OCI-LY3 (cell line): ENCODE measurements at regions not wholly inside any gene's neighbourhood (a gene's known extent, or its start where the extent isn't known, plus 50 kb on each side); places are given as distances from the start of the nearest gene placed in this dataset.

Experiments
- H2AFZ ChIP-seq: fragments of 200-600, 300-600 bp; shearing (Covaris generic); 2 replicates; pipeline ENCODE4 v1.6.0; 2014; ENCODE audit warnings: antibody characterized with exemption, low read depth, low read length
- H3K27ac ChIP-seq: fragments of 200-600, 300-600 bp; sonication (generic); 2 replicates; pipeline ENCODE4 v1.5.1; 2014; ENCODE audit warnings: mild to moderate bottlenecking, low read length, moderate library complexity, mixed read lengths
- H3K27me3 ChIP-seq: fragments of 200-600, 300-600 bp; sonication (generic); 2 replicates; pipeline ENCODE4 v1.6.1; 2014; ENCODE audit warnings: low read depth, low read length, mixed read lengths
- H3K36me3 ChIP-seq: fragments of 200-600, 300-600 bp; sonication (generic); replicated peaks from 2 replicates; pipeline ENCODE3; 2014; ENCODE audit warnings: low read depth, low read length, mixed read lengths
- H3K4me1 ChIP-seq: fragments of 300-600, 200-600 bp; sonication (generic); 2 replicates; pipeline ENCODE4 v1.6.1; 2014; ENCODE audit warnings: low read length, mixed read lengths
- H3K4me2 ChIP-seq: fragments of 200-600, 300-600 bp; sonication (generic); 2 replicates; pipeline ENCODE4 v1.6.1; 2014; ENCODE audit warnings: low read length, mixed read lengths
- H3K4me3 ChIP-seq: fragments of 300-600, 200-600 bp; sonication (generic); 2 replicates; pipeline ENCODE4 v1.5.1; 2014; ENCODE audit warnings: antibody characterized with exemption, mild to moderate bottlenecking, low read length, moderate library complexity
- H3K79me2 ChIP-seq: fragments of 300-600, 200-600 bp; shearing (Covaris generic); 2 replicates; pipeline ENCODE4 v1.6.1; 2014; ENCODE audit warnings: mild to moderate bottlenecking, low read length, mixed read lengths
- H3K9ac ChIP-seq: fragments of 300-600, 200-600 bp; shearing (Covaris generic); 2 replicates; pipeline ENCODE4 v1.6.0; 2014; ENCODE audit warnings: mild to moderate bottlenecking, low read length, moderate library complexity
- H3K9me3 ChIP-seq: fragments of 200-600, 300-600 bp; shearing (Covaris generic); 2 replicates; pipeline ENCODE4 v1.6.1; 2014; ENCODE audit warnings: low read length, mixed read lengths; ENCODE audit not compliant: insufficient read depth
- H4K20me1 ChIP-seq: fragments of 200-600, 300-600 bp; sonication (generic); 2 replicates; pipeline ENCODE4 v1.6.1; 2016; ENCODE audit warnings: low read length, mixed read lengths; ENCODE audit not compliant: insufficient read depth
- EZH2phosphoT487 ChIP-seq: fragments of 200-600 bp; shearing (Covaris generic); IDR thresholded peaks from 2 replicates; pipeline ENCODE4 v1.6.1; 2018; ENCODE audit warnings: antibody characterized with exemption, mixed run types, low read depth
- TF ChIP-seq, protein P1 (sequence below): fragments of 200-600, 300-600 bp; sonication (generic); IDR thresholded peaks from 2 replicates; pipeline ENCODE4 v1.5.1; 2014; ENCODE audit warnings: antibody characterized with exemption, low read length, low read depth

DNA sequence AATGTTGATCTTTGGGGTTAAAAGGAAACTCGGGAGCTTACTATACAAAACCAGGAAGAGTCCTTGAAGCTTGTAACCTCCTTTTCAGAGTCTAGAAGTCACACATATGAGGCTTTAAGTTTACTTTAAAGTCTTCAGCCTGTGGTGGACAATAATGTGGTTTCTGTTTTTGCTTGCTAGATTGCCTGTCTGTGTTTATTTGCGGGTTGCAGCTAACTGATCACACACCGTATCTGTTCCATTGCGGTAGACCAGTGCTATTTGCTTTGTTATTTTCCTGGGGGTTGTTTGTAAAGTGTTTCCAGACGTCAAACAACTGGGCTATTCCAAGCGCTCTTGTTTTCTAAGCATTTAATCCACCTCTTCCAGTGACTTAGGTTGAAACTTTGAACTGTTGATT, 143.0 kb upstream of the GYPA start:
- TF ChIP-seq, protein P1, sequence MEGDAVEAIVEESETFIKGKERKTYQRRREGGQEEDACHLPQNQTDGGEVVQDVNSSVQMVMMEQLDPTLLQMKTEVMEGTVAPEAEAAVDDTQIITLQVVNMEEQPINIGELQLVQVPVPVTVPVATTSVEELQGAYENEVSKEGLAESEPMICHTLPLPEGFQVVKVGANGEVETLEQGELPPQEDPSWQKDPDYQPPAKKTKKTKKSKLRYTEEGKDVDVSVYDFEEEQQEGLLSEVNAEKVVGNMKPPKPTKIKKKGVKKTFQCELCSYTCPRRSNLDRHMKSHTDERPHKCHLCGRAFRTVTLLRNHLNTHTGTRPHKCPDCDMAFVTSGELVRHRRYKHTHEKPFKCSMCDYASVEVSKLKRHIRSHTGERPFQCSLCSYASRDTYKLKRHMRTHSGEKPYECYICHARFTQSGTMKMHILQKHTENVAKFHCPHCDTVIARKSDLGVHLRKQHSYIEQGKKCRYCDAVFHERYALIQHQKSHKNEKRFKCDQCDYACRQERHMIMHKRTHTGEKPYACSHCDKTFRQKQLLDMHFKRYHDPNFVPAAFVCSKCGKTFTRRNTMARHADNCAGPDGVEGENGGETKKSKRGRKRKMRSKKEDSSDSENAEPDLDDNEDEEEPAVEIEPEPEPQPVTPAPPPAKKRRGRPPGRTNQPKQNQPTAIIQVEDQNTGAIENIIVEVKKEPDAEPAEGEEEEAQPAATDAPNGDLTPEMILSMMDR, result no peak
- TF ChIP-seq EZH2phosphoT487, result no peak
- Histone ChIP-seq H3K79me2 (no peaks in the 10 kb centered on the region), H3K27ac (no peak overlapping the region), H3K4me1 (peaks cover 11% of the 10 kb centered on the region; the same call in 1 of the 2 replicates), H3K4me2 (no peak overlapping the region), H3K9ac (no peak overlapping the region), H4K20me1 (no peaks in the 10 kb centered on the region), H3K36me3 (no peaks in the 10 kb centered on the region), H3K9me3 (no peaks in the 10 kb centered on the region), H3K4me3 (no peak overlapping the region), H2AFZ (no peak overlapping the region), H3K27me3 (peaks cover 24% of the 10 kb centered on the region)

- peaks cover 15% of the 10 kb centered on the region for H3K4me1 ChIP-seq
- TF ChIP-seq EZH2phosphoT487, result no peak
- TF ChIP-seq, protein P1, result no peak
- H4K20me1 ChIP-seq, result no peaks in the 10 kb centered on the region
- no peak overlapping the region for H3K4me2 ChIP-seq
- H3K79me2 ChIP-seq, result no peaks in the 10 kb centered on the region
- no peak overlapping the region for H3K9ac ChIP-seq
- H3K4me3 ChIP-seq, result no peak overlapping the region
- H3K36me3 ChIP-seq, result no peaks in the 10 kb centered on the region
- H2AFZ ChIP-seq, result no peak overlapping the region
- no peaks in the 10 kb centered on the region for H3K9me3 ChIP-seq
- H3K27me3 ChIP-seq, result peaks cover 27% of the 10 kb centered on the region
- no peak overlapping the region for H3K27ac ChIP-seq
These were observed 143.5 kb upstream of the GYPA start for GRCh38 chr4:144284026-144284425.

DNA sequence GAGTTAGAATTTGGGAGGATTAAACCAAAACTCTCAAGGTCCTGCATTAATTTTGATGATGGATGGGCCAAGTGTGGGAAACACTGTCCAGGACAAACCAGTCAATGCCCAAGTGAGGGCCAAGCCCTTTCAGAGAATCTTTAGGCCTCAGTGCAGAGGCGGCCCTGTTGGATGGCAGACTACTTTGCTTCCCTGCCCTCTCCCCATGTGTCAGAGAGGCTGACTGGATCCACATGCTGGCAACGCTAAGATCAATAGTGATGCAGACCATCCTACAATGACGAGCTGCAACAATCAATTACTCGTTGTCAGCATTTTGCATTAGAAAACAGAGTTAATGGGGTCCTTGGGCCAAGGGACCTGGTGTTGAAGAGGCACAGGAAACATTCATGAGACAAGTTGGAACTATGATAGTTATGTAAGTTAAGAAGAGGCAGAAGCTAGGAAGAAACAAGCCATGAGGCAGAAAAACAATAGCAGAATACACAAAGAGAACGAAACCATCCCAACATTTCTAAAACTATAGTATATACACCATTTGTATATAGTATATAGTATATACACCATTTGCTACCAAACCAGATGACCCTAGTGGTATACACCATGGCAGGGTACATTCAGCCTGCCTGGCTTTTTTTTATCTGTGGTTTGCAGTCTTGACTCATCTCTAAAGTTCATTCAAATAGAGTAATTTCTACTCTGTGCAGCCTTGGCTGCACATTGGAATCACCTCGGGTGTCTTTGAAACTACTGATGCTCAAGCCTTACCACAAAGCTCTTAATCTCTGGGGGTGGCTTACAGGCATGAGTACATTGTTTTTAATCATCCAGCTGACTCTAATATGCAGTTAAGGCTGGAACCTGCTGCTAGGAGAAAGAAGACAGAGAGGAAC, 147.7 kb upstream of the GYPA start:
- H3K79me2 ChIP-seq, result no peaks in the 10 kb centered on the region
- no peaks in the 10 kb centered on the region for H3K36me3 ChIP-seq
- H3K9me3 ChIP-seq, result no peaks in the 10 kb centered on the region
- H3K4me1 ChIP-seq, result peaks cover 15% of the 10 kb centered on the region
- H3K4me2 ChIP-seq, result no peak overlapping the region
- no peak overlapping the region for H3K27ac ChIP-seq
- no peak overlapping the region for H2AFZ ChIP-seq
- H3K4me3 ChIP-seq, result no peak overlapping the region
- H4K20me1 ChIP-seq, result no peaks in the 10 kb centered on the region
- TF ChIP-seq, protein P1, result no peak
- TF ChIP-seq EZH2phosphoT487, result peak; percentile 34; the same call in 1 of the 2 replicates
- no peak overlapping the region for H3K9ac ChIP-seq
- peaks cover 48% of the 10 kb centered on the region for H3K27me3 ChIP-seq

DNA sequence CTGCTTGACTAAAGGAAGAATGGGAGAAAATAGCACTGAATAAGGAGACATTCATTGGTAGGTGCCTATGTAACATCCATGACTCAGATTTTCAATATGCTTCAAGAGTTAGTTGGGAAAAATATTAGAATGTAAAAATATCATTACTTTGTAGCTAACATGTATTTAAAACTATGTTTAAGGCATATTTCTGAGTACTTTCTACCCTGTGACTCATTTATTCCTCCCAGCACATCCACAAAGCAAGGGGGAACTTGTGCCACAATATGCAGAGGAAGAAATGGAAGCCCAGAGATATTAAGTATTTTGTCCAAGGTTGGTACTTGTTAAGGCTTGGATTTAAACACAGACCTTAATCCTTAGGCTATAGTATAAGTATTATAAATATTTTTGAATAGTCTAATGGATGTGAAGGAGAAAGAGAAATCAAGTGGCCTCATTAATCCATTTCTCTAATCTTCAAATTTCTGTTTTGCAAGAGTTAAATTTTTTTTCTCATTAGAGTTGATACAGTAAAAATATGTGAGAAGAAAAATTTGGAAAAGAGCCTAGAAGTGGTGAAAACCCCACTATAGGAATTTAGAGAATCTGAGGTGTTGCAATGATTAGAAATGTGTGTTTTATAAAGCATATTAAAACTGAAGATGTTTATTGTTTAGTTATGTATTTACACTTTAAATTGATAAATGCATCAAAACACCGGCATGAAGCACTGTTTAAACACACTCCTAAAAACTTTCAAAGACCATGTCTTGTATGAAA, 149.3 kb upstream of the GYPA start:
- no peak overlapping the region for H3K4me3 ChIP-seq
- H4K20me1 ChIP-seq, result no peaks in the 10 kb centered on the region
- no peak overlapping the region for H2AFZ ChIP-seq
- H3K27ac ChIP-seq, result no peak overlapping the region
- no peaks in the 10 kb centered on the region for H3K79me2 ChIP-seq
- peaks cover 15% of the 10 kb centered on the region for H3K4me1 ChIP-seq
- H3K4me2 ChIP-seq, result no peak overlapping the region
- H3K9me3 ChIP-seq, result no peaks in the 10 kb centered on the region
- peaks cover 45% of the 10 kb centered on the region for H3K27me3 ChIP-seq
- H3K9ac ChIP-seq, result no peak overlapping the region
- no peak for TF ChIP-seq EZH2phosphoT487
- TF ChIP-seq, protein P1, result no peak
- H3K36me3 ChIP-seq, result no peaks in the 10 kb centered on the region
